IMR-90 (cell line): ENCODE measurements at regions not wholly inside any gene's neighbourhood (a gene's known extent, or its start where the extent isn't known, plus 50 kb on each side); places are given as distances from the start of the nearest gene placed in this dataset.

ENCODE experiments used
- ATAC-seq: fragments of 200-7000 bp; cut with Tn5 transposase; 2 replicates; pipeline ENCODE4 v1.9.1; 2020; ENCODE audit warnings: low read depth, mild to moderate bottlenecking, moderate library complexity
- BruUV-seq: library from RNA; stranded (reverse); fragments of 400-500 nt; replicated peaks from 2 replicates; lab custom pipeline; 2021; lab: Mats Ljungman, UMichigan
- CTCF ChIA-PET: fragments of 300-600 bp; formaldehyde crosslinking; extraction: SDS; loops from one replicate; lab custom pipeline; 2021; ENCODE audit warnings: antibody characterized with exemption; lab: Yijun Ruan, JAX
- POLR2A ChIA-PET: fragments of 300-600 bp; sonication (Branson Sonifier 250); formaldehyde crosslinking; loops from one replicate; lab custom pipeline; 2022; ENCODE audit warnings: antibody characterized with exemption; ENCODE audit not compliant: unreplicated experiment; lab: Charles Lee
- DNase-seq: peaks from one replicate; pipeline ENCODE4 v3.0.0; 2013
- H2AFZ ChIP-seq: replicated peaks from 2 replicates; pipeline ENCODE3; 2013; ENCODE audit warnings: low read length, mild to moderate bottlenecking; ENCODE audit not compliant: poor library complexity
- H2AK5ac ChIP-seq: 2 replicates; pipeline ENCODE4 v1.6.1; 2013; ENCODE audit warnings: low read depth, low read length, inconsistent platforms
- H2AK9ac ChIP-seq: replicated peaks from 2 replicates; pipeline ENCODE3; 2013; ENCODE audit warnings: mild to moderate bottlenecking, low read depth, low read length, moderate library complexity; ENCODE audit not compliant: poor library complexity
- H2BK120ac ChIP-seq: 2 replicates; pipeline ENCODE4 v1.6.1; 2013; ENCODE audit warnings: low read depth, low read length, inconsistent platforms
- H2BK15ac ChIP-seq: 3 replicates; pipeline ENCODE4 v1.6.1; 2013; ENCODE audit warnings: low read depth, low read length, inconsistent platforms
- H2BK20ac ChIP-seq: 2 replicates; pipeline ENCODE4 v1.6.1; 2013; ENCODE audit warnings: low read depth, mild to moderate bottlenecking, inconsistent platforms, low read length, moderate library complexity
- H2BK5ac ChIP-seq: 2 replicates; pipeline ENCODE4 v1.6.1; 2013; ENCODE audit warnings: mild to moderate bottlenecking, low read depth, low read length, inconsistent platforms; ENCODE audit not compliant: poor library complexity, severe bottlenecking
- H3K14ac ChIP-seq: replicated peaks from 2 replicates; pipeline ENCODE4 v1.6.1; 2013; ENCODE audit warnings: low read depth, low read length, inconsistent platforms
- H3K18ac ChIP-seq: 2 replicates; pipeline ENCODE4 v1.6.1; 2013; ENCODE audit warnings: low read depth, low read length, control low read depth
- H3K23ac ChIP-seq: 2 replicates; pipeline ENCODE4 v1.6.1; 2013; ENCODE audit warnings: low read depth, low read length, inconsistent platforms
- H3K27ac ChIP-seq: 2 replicates; pipeline ENCODE4 v1.5.1; 2013; ENCODE audit warnings: mild to moderate bottlenecking, control low read depth, low read length; ENCODE audit not compliant: insufficient read depth
- H3K27me3 ChIP-seq: 2 replicates; pipeline ENCODE4 v1.6.1; 2013; ENCODE audit warnings: low read length; ENCODE audit not compliant: control insufficient read depth, insufficient read depth
- H3K36me3 ChIP-seq: 2 replicates; pipeline ENCODE4 v1.6.1; 2013; ENCODE audit warnings: low read length, mixed read lengths; ENCODE audit not compliant: control insufficient read depth, insufficient read depth
- H3K4ac ChIP-seq: 2 replicates; pipeline ENCODE4 v1.6.1; 2013; ENCODE audit warnings: low read depth, low read length, inconsistent platforms
- H3K4me1 ChIP-seq: 2 replicates; pipeline ENCODE4 v1.6.1; 2013; ENCODE audit warnings: low read length, mixed read lengths; ENCODE audit not compliant: control insufficient read depth, insufficient read depth
- H3K4me2 ChIP-seq: 2 replicates; pipeline ENCODE4 v1.6.1; 2013; ENCODE audit warnings: low read depth, mild to moderate bottlenecking, control low read depth, low read length, moderate library complexity
- H3K4me3 ChIP-seq: 2 replicates; pipeline ENCODE4 v1.5.1; 2013; ENCODE audit warnings: low read depth, mild to moderate bottlenecking, control low read depth, low read length, moderate library complexity; ENCODE audit not compliant: insufficient read depth
- H3K56ac ChIP-seq: 2 replicates; pipeline ENCODE4 v1.6.1; 2013; ENCODE audit warnings: low read length, inconsistent platforms; ENCODE audit not compliant: insufficient read depth; ENCODE audit errors: extremely low read depth
- H3K79me1 ChIP-seq, 2 experiments: 2 replicates each; pipeline ENCODE4 v1.6.1; 2013; ENCODE audit warnings: low read length in 2 of 2, inconsistent platforms in 1 of 2, low read depth in 1 of 2
- H3K9ac ChIP-seq: 2 replicates; pipeline ENCODE4 v1.6.1; 2013; ENCODE audit warnings: low read depth, low read length, control low read depth
- H3K9me1 ChIP-seq: 2 replicates; pipeline ENCODE4 v1.6.1; 2013; ENCODE audit warnings: low read length, inconsistent platforms; ENCODE audit not compliant: insufficient read depth
- H3K9me3 ChIP-seq: 2 replicates; pipeline ENCODE4 v1.6.1; 2013; ENCODE audit warnings: low read length; ENCODE audit not compliant: control insufficient read depth, insufficient read depth
- H4K20me1 ChIP-seq: 2 replicates; pipeline ENCODE4 v1.6.1; 2013; ENCODE audit warnings: low read length, inconsistent platforms; ENCODE audit not compliant: insufficient read depth
- H4K5ac ChIP-seq: 2 replicates; pipeline ENCODE4 v1.6.1; 2013; ENCODE audit warnings: mild to moderate bottlenecking, low read depth, low read length, control low read depth
- H4K8ac ChIP-seq, 2 experiments: 2 replicates each; pipeline ENCODE4 v1.6.1; 2013; ENCODE audit warnings: low read depth in 2 of 2, low read length in 2 of 2, control low read depth in 1 of 2, inconsistent platforms in 1 of 2
- H4K91ac ChIP-seq: 2 replicates; pipeline ENCODE4 v1.6.1; 2013; ENCODE audit warnings: low read depth, low read length, inconsistent platforms; ENCODE audit not compliant: insufficient read depth
- CHD1 ChIP-seq: IDR thresholded peaks from 2 replicates; pipeline ENCODE4 v1.6.1; 2012; ENCODE audit warnings: low read depth, low read length, improper control_type of control experiment
- SMC3 ChIP-seq: fragments of 150-350 bp; IDR thresholded peaks from 2 replicates; pipeline ENCODE4 v1.6.1; 2016; ENCODE audit warnings: low read depth, mild to moderate bottlenecking, antibody characterized with exemption, low read length, moderate library complexity
- WGBS, 2 experiments: methylation state at CpG; one replicate each; pipeline versions ENCODE4 v1.1.5 to v1.1.7; 2013; ENCODE audit warnings: missing lambda C conversion rate in 2 of 2; ENCODE audit not compliant: insufficient read length in 1 of 2; ENCODE audit errors: extremely low coverage in 2 of 2; 5-methylcytosine and 5-hydroxymethylcytosine counted together
- dilution Hi-C: fragments of 300-500 bp; cut with HindIII; formaldehyde crosslinking; loops from one replicate; pipeline ENCODE4 v1.14.3; 2018; ENCODE audit warnings: low sequenced_read_pairs; ENCODE audit not compliant: unreplicated experiment
- in situ Hi-C: fragments of 300-500 bp; cut with MboI; formaldehyde crosslinking; loops from 3 replicates; pipeline ENCODE4 v1.14.3; 2019; ENCODE audit warnings: low sequenced_read_pairs, inconsistent platforms, mixed read lengths
- intact Hi-C: fragments of 100-400 bp; cut with micrococcal nuclease; formaldehyde crosslinking; loops from 2 replicates; pipeline ENCODE4 v1.10.0; 2022
- TF ChIP-seq, protein P1 (sequence below): conservative IDR thresholded peaks from 2 replicates; pipeline ENCODE4 v1.5.1; 2012; ENCODE audit warnings: mild to moderate bottlenecking, low read depth, low read length, improper control_type of control experiment

DNA sequence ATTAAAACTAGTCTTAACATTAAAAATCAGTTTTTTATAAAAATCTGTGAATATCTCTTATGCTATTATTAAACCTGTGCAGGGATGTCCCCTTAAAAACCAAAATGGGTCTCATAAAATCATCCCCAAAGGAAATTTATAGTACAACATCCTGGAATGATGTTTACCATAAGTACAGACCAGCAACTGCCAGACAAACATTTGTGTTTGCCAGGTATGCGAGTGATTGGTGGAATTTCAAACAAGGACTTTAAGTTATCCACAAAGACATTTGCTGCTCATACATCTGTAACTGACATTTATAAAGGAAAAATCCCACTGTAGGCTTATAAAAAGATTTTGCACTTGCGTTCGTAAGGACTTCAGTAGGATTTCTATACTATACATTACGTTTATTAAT is 1375.4 kb upstream of the WWC1 start:
- ChIA-PET POLR2A (no interaction called here), CTCF (no interaction called here)
- no CpG with 5 or more reads among the region's 4 CpGs for WGBS, 2 experiments
- Histone ChIP-seq H3K9me1 (no peaks in the 10 kb centered on the region), H3K4me1 (no peaks in the 10 kb centered on the region), H3K9ac (no peak overlapping the region), H2AK5ac (no peak overlapping the region), H4K91ac (no peak overlapping the region), H3K36me3 (no peaks in the 10 kb centered on the region), H3K23ac (no peak overlapping the region), H2BK120ac (no peak overlapping the region), H3K27me3 (no peaks in the 10 kb centered on the region), H3K4me2 (no peak overlapping the region), H2BK15ac (no peak overlapping the region), H3K27ac (no peak overlapping the region), H3K56ac (no peak overlapping the region), H4K5ac (no peak overlapping the region), H3K14ac (no peak overlapping the region), H2BK20ac (no peak overlapping the region), H3K79me1 (no peaks in the 10 kb centered on the region), H4K8ac (no peak overlapping the region), H4K20me1 (no peaks in the 10 kb centered on the region), H3K18ac (no peak overlapping the region), H3K4me3 (no peak overlapping the region), H2BK5ac (no peak overlapping the region), H2AK9ac (no peak overlapping the region), H2AFZ (no peak overlapping the region), H3K4ac (no peak overlapping the region), H3K9me3 (peaks cover 4% of the 10 kb centered on the region)
- dilution Hi-C loops (no loop called here), intact Hi-C loops (no loop called here), in situ Hi-C loops (no loop called here)
- no peak for DNase-seq
- BruUV-seq: no TSS peak
- no peak for TF ChIP-seq CHD1
- TF ChIP-seq SMC3: no peak
- TF ChIP-seq, protein P1, sequence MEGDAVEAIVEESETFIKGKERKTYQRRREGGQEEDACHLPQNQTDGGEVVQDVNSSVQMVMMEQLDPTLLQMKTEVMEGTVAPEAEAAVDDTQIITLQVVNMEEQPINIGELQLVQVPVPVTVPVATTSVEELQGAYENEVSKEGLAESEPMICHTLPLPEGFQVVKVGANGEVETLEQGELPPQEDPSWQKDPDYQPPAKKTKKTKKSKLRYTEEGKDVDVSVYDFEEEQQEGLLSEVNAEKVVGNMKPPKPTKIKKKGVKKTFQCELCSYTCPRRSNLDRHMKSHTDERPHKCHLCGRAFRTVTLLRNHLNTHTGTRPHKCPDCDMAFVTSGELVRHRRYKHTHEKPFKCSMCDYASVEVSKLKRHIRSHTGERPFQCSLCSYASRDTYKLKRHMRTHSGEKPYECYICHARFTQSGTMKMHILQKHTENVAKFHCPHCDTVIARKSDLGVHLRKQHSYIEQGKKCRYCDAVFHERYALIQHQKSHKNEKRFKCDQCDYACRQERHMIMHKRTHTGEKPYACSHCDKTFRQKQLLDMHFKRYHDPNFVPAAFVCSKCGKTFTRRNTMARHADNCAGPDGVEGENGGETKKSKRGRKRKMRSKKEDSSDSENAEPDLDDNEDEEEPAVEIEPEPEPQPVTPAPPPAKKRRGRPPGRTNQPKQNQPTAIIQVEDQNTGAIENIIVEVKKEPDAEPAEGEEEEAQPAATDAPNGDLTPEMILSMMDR: no peak
- no peak for ATAC-seq
